ENCODE measurements at regions not wholly inside any gene's neighbourhood (a gene's known extent, or its start where the extent isn't known, plus 50 kb on each side); places are given as distances from the start of the nearest gene placed in this dataset.

GRCh38 chr7:27367179-27367932 lies 124.8 kb downstream of the EVX1 start:
- Histone ChIP-seq H3K14ac (ENCODE audit: low read length) (no peak overlapping the region), H4K91ac (ENCODE audit: low read depth, low read length, poor library complexity) (peak overlapping the region; percentile 1), H3K27ac (replicated peaks; ENCODE audit: low read length) (no peak overlapping the region), H3K36me3 (replicated peaks in 1 of 2; ENCODE audit: control insufficient read depth in 2 of 2, insufficient read depth in 2 of 2, low read length in 2 of 2) (no peaks in the 10 kb centered on the region), H3K4me1 (ENCODE audit: control insufficient read depth in 2 of 2, insufficient read depth in 1 of 2, low read depth in 1 of 2, low read length in 2 of 2) (peaks cover 0 to 2% of the 10 kb centered on the region in 2 donors), H3K4ac (ENCODE audit: low read length) (no peak overlapping the region), H2BK15ac (ENCODE audit: low read length) (no peak overlapping the region), H2BK5ac (ENCODE audit: low read length) (no peak overlapping the region), H2BK12ac (ENCODE audit: low read length) (no peak overlapping the region), H3K9ac (ENCODE audit: low read depth, low read length, poor library complexity) (no peak overlapping the region), H2AK5ac (ENCODE audit: low read depth, low read length) (no peak overlapping the region), H4K8ac (ENCODE audit: low read depth, low read length) (no peak overlapping the region), H3K4me2 (ENCODE audit: insufficient read depth, low read length, poor library complexity, severe bottlenecking) (no peak overlapping the region), H3K23ac (ENCODE audit: low read depth, low read length, poor library complexity) (peak overlapping the region; percentile 31), H3K79me1 (ENCODE audit: low read depth, low read length) (no peaks in the 10 kb centered on the region), H3K4me3 (ENCODE audit: low read length in 2 of 2) (peak overlapping the region in 1 of 2 donors; percentile 13), H3K18ac (ENCODE audit: low read length) (no peak overlapping the region), H3K27me3 (ENCODE audit: control insufficient read depth in 3 of 3, insufficient read depth in 3 of 3, low read depth in 1 of 3, low read length in 3 of 3) (peaks cover 0 to 3% (median 0%) of the 10 kb centered on the region in 3 experiments), H3K9me3 (replicated peaks in 1 of 2; ENCODE audit: control insufficient read depth in 2 of 2, insufficient read depth in 1 of 2, low read depth in 1 of 2, low read length in 2 of 2) (peaks cover 0 to 3% of the 10 kb centered on the region in 2 donors), H2AFZ (ENCODE audit: low read length) (no peak overlapping the region), H2BK120ac (ENCODE audit: low read depth, low read length) (no peak overlapping the region)
- no peak for DNase-seq (ENCODE audit: low spot score)
- no CpG with 5 or more reads among the region's 4 CpGs for WGBS, 2 donors (ENCODE audit: extremely low coverage in 2 of 2, insufficient read length in 2 of 2, insufficient replicate concordance in 1 of 2)

- Histone ChIP-seq H4K91ac (ENCODE audit: low read depth, low read length, poor library complexity) (peak overlapping the region; percentile 1), H3K4me1 (ENCODE audit: control insufficient read depth in 2 of 2, insufficient read depth in 1 of 2, low read depth in 1 of 2, low read length in 2 of 2) (peaks cover 0 to 2% of the 10 kb centered on the region in 2 donors), H3K18ac (ENCODE audit: low read length) (no peak overlapping the region), H3K27ac (replicated peaks; ENCODE audit: low read length) (no peak overlapping the region), H2BK5ac (ENCODE audit: low read length) (no peak overlapping the region), H2BK15ac (ENCODE audit: low read length) (no peak overlapping the region), H3K4me3 (ENCODE audit: low read length in 2 of 2) (peak overlapping the region in 1 of 2 donors; percentile 13), H3K4me2 (ENCODE audit: insufficient read depth, low read length, poor library complexity, severe bottlenecking) (no peak overlapping the region), H3K14ac (ENCODE audit: low read length) (no peak overlapping the region), H3K9me3 (replicated peaks in 1 of 2; ENCODE audit: control insufficient read depth in 2 of 2, insufficient read depth in 1 of 2, low read depth in 1 of 2, low read length in 2 of 2) (peaks cover 0 to 3% of the 10 kb centered on the region in 2 donors), H2AFZ (ENCODE audit: low read length) (no peak overlapping the region), H2BK120ac (ENCODE audit: low read depth, low read length) (no peak overlapping the region), H2AK5ac (ENCODE audit: low read depth, low read length) (no peak overlapping the region), H4K8ac (ENCODE audit: low read depth, low read length) (no peak overlapping the region), H3K36me3 (replicated peaks in 1 of 2; ENCODE audit: control insufficient read depth in 2 of 2, insufficient read depth in 2 of 2, low read length in 2 of 2) (no peaks in the 10 kb centered on the region), H2BK12ac (ENCODE audit: low read length) (no peak overlapping the region), H3K79me1 (ENCODE audit: low read depth, low read length) (no peaks in the 10 kb centered on the region), H3K23ac (ENCODE audit: low read depth, low read length, poor library complexity) (peak overlapping the region; percentile 31), H3K9ac (ENCODE audit: low read depth, low read length, poor library complexity) (no peak overlapping the region), H3K4ac (ENCODE audit: low read length) (no peak overlapping the region), H3K27me3 (ENCODE audit: control insufficient read depth in 3 of 3, insufficient read depth in 3 of 3, low read depth in 1 of 3, low read length in 3 of 3) (peaks cover 0 to 3% (median 0%) of the 10 kb centered on the region in 3 experiments)
- WGBS, 2 donors (ENCODE audit: extremely low coverage in 2 of 2, insufficient read length in 2 of 2, insufficient replicate concordance in 1 of 2), result 100% methylated on average over 1 to 4 of the region's 4 CpGs
- no peak for DNase-seq (ENCODE audit: low spot score)
Observed at GRCh38 chr7:27367933-27368549, 125.4 kb downstream of the EVX1 start.

GRCh38 chr7:27374958-27375841 lies 132.6 kb downstream of the EVX1 start:
- H2BK120ac ChIP-seq (ENCODE audit: low read depth, low read length), result no peak overlapping the region
- no peak overlapping the region for H3K23ac ChIP-seq (ENCODE audit: low read depth, low read length, poor library complexity)
- WGBS, 2 donors (ENCODE audit: extremely low coverage in 2 of 2, insufficient read length in 2 of 2, insufficient replicate concordance in 1 of 2), result no CpG with 5 or more reads among the region's 6 CpGs
- no peak for DNase-seq (ENCODE audit: low spot score)
- H3K14ac ChIP-seq (ENCODE audit: low read length), result no peak overlapping the region
- H2BK15ac ChIP-seq (ENCODE audit: low read length), result no peak overlapping the region
- no peak overlapping the region for H3K4me3 ChIP-seq (ENCODE audit: low read length in 2 of 2)
- H3K4me1 ChIP-seq (ENCODE audit: control insufficient read depth in 2 of 2, insufficient read depth in 1 of 2, low read depth in 1 of 2, low read length in 2 of 2), result peaks cover 0 to 6% of the 10 kb centered on the region in 2 donors
- H2AFZ ChIP-seq (ENCODE audit: low read length), result no peak overlapping the region
- H4K8ac ChIP-seq (ENCODE audit: low read depth, low read length), result no peak overlapping the region
- H3K27ac ChIP-seq (replicated peaks; ENCODE audit: low read length), result no peak overlapping the region
- H3K36me3 ChIP-seq (replicated peaks in 1 of 2; ENCODE audit: control insufficient read depth in 2 of 2, insufficient read depth in 2 of 2, low read length in 2 of 2), result no peaks in the 10 kb centered on the region
- H4K91ac ChIP-seq (ENCODE audit: low read depth, low read length, poor library complexity), result no peak overlapping the region
- H2BK12ac ChIP-seq (ENCODE audit: low read length), result no peak overlapping the region
- H3K4me2 ChIP-seq (ENCODE audit: insufficient read depth, low read length, poor library complexity, severe bottlenecking), result no peak overlapping the region
- no peaks in the 10 kb centered on the region for H3K9me3 ChIP-seq (replicated peaks in 1 of 2; ENCODE audit: control insufficient read depth in 2 of 2, insufficient read depth in 1 of 2, low read depth in 1 of 2, low read length in 2 of 2)
- H2BK5ac ChIP-seq (ENCODE audit: low read length), result no peak overlapping the region
- H3K79me1 ChIP-seq (ENCODE audit: low read depth, low read length), result no peaks in the 10 kb centered on the region
- no peak overlapping the region for H2AK5ac ChIP-seq (ENCODE audit: low read depth, low read length)
- no peaks in the 10 kb centered on the region for H3K27me3 ChIP-seq (ENCODE audit: control insufficient read depth in 3 of 3, insufficient read depth in 3 of 3, low read depth in 1 of 3, low read length in 3 of 3)
- no peak overlapping the region for H3K4ac ChIP-seq (ENCODE audit: low read length)
- no peak overlapping the region for H3K9ac ChIP-seq (ENCODE audit: low read depth, low read length, poor library complexity)
- H3K18ac ChIP-seq (ENCODE audit: low read length), result no peak overlapping the region

All from neuronal stem cell (in vitro differentiated cells).